ENCODE measurements at regions not wholly inside any gene's neighbourhood (a gene's known extent, or its start where the extent isn't known, plus 50 kb on each side); places are given as distances from the start of the nearest gene placed in this dataset.

DNA sequence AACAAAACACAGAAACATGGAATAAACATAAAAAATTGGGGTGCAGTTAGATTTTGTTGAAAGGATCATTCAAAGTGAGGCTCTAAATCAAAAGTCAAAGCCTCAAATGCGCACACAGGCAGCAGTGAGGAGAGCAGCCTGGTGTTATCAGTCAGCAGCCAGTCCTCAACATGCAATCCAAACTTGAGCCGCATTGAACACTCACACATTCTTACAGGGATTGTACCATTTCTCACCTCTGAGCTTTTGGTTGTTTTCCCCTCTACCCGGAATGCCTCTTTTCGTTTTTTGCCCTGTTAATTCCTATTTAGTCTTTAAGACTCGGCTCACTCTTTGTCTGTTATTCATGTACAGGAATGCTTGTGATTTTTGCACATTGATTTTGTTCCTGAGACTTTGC, 81.1 kb upstream of the PUM3 start:
- intact Hi-C loops (cut with DNase I) = no loop called here
- no peaks in the 10 kb centered on the region for H3K4me1 ChIP-seq
- DNase-seq (no peak), ATAC-seq (no peak)
- TF ChIP-seq, protein P1, sequence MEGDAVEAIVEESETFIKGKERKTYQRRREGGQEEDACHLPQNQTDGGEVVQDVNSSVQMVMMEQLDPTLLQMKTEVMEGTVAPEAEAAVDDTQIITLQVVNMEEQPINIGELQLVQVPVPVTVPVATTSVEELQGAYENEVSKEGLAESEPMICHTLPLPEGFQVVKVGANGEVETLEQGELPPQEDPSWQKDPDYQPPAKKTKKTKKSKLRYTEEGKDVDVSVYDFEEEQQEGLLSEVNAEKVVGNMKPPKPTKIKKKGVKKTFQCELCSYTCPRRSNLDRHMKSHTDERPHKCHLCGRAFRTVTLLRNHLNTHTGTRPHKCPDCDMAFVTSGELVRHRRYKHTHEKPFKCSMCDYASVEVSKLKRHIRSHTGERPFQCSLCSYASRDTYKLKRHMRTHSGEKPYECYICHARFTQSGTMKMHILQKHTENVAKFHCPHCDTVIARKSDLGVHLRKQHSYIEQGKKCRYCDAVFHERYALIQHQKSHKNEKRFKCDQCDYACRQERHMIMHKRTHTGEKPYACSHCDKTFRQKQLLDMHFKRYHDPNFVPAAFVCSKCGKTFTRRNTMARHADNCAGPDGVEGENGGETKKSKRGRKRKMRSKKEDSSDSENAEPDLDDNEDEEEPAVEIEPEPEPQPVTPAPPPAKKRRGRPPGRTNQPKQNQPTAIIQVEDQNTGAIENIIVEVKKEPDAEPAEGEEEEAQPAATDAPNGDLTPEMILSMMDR (IDR thresholded peaks at IDR 0.05) = no peak
- no peak for TF ChIP-seq POLR2A (IDR thresholded peaks at IDR 0.05)
- no peaks in the 10 kb centered on the region for H3K9me3 ChIP-seq
- H3K27me3 ChIP-seq = no peaks in the 10 kb centered on the region
- no peak overlapping the region for H3K4me3 ChIP-seq
- 46% methylated on average over 5 of the region's 5 CpGs for WGBS (ENCODE audit: insufficient coverage, low coverage, low lambda C conversion rate, missing lambda C conversion rate)
- H3K27ac ChIP-seq = no peak overlapping the region
- H3K36me3 ChIP-seq = no peaks in the 10 kb centered on the region

DNA sequence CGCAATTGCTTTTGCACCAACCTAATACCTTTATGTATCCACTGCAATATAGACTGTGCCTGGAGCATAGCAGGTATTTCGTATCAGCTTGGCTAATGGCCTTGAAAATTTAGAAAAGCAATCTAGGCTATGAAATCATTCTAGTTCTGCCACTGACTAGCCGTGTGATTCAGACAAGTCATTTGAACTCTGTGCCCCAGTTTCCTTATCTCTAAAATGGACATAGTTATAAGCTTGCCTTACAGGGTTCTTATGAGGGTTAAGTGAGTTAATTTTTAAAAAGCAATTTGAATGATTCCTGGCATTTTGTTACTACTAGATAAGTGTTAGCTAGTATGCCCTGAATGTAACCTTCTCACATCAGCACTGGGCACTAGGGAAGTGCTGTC, 80.5 kb upstream of the PUM3 start:
- WGBS (ENCODE audit: insufficient coverage, low coverage, low lambda C conversion rate, missing lambda C conversion rate) = 48% methylated on average over 3 of the region's 3 CpGs
- no peaks in the 10 kb centered on the region for H3K36me3 ChIP-seq
- no peaks in the 10 kb centered on the region for H3K27me3 ChIP-seq
- intact Hi-C loops (cut with DNase I) = no loop called here
- DNase-seq (no peak), ATAC-seq (no peak)
- H3K4me1 ChIP-seq = no peaks in the 10 kb centered on the region
- H3K27ac ChIP-seq = no peak overlapping the region
- no peak overlapping the region for H3K4me3 ChIP-seq
- H3K9me3 ChIP-seq = no peaks in the 10 kb centered on the region
- no peak for TF ChIP-seq POLR2A (IDR thresholded peaks at IDR 0.05)
- TF ChIP-seq, protein P1 (IDR thresholded peaks at IDR 0.05) = no peak

DNA sequence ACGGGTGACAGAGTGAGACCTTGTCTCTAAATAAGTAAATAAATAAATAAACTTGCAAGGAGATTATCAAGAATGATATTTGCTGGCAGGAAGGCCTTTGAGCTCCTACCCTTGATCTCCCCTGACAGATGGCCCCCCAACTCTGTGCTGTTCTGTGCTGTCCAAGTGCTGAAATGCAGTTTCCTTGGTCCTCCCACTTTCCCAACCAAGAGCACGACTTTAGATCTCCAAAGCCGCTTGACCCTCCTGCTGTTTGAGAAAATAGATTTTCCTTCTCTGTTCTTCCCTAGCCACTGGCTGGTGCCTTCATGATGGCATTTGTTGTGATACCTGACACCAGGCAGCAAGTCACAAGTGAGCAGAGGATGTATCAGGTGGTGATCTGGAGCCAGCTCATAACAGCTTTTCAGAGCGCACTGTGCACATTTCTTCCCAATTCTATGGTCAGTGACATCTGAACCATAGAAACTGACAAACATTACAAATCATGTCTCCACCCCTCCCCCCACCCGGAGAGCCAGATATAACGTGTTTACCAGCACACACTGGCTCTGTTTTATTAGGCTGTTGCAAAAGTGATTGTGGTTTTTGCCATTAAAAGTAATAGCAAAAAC, 80.0 kb upstream of the PUM3 start:
- no peaks in the 10 kb centered on the region for H3K4me1 ChIP-seq
- H3K27me3 ChIP-seq = no peaks in the 10 kb centered on the region
- intact Hi-C loops (cut with DNase I) = no loop called here
- H3K4me3 ChIP-seq = no peak overlapping the region
- DNase-seq (no peak), ATAC-seq (no peak)
- no peaks in the 10 kb centered on the region for H3K36me3 ChIP-seq
- TF ChIP-seq POLR2A (IDR thresholded peaks at IDR 0.05) = no peak
- TF ChIP-seq, protein P1 (IDR thresholded peaks at IDR 0.05) = no peak
- WGBS (ENCODE audit: insufficient coverage, low coverage, low lambda C conversion rate, missing lambda C conversion rate) = 10% methylated on average over 3 of the region's 6 CpGs
- H3K27ac ChIP-seq = no peak overlapping the region
- H3K9me3 ChIP-seq = no peaks in the 10 kb centered on the region

DNA sequence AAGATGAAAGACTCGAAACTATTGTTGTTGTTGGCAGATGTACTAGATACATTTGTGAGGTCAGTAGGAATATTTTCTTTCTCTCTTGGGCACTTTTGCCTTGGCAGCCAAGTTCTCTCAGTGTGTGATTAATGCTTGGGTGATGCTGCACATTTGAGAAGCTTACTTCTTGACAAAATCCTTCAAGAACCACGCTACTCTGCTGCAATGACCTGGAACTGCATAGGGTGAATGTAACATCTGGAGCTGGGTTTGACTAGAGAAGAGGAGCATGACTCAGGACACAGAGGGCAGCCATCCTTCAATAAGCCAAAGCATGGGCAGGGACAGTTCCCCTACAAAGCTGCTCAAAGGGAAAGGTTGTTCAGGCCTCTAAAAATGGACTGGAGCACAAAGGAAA, 75.5 kb upstream of the PUM3 start:
- Histone ChIP-seq H3K4me1 (no peaks in the 10 kb centered on the region), H3K36me3 (no peaks in the 10 kb centered on the region), H3K27me3 (no peaks in the 10 kb centered on the region), H3K9me3 (no peaks in the 10 kb centered on the region), H3K27ac (no peak overlapping the region), H3K4me3 (no peak overlapping the region)
- TF ChIP-seq, protein P1 (IDR thresholded peaks at IDR 0.05) = no peak
- TF ChIP-seq POLR2A (IDR thresholded peaks at IDR 0.05) = no peak
- intact Hi-C loops (cut with DNase I) = no loop called here
- no peak for ATAC-seq
- WGBS (ENCODE audit: insufficient coverage, low coverage, low lambda C conversion rate, missing lambda C conversion rate) = 28% methylated on average over 2 of the region's 2 CpGs
- DNase-seq = no peak

Measured in right lobe of liver (tissue), 6 donors.